HG03354 (cell line): ENCODE measurements at regions not wholly inside any gene's neighbourhood (a gene's known extent, or its start where the extent isn't known, plus 50 kb on each side); places are given as distances from the start of the nearest gene placed in this dataset.

Experiments
- ATAC-seq: cut with Tn5 transposase; IDR thresholded peaks from one replicate; pipeline ENCODE4 v1.9.1; 2021; ENCODE audit warnings: mild to moderate bottlenecking; ENCODE audit not compliant: unreplicated experiment, poor library complexity, severe bottlenecking

DNA sequence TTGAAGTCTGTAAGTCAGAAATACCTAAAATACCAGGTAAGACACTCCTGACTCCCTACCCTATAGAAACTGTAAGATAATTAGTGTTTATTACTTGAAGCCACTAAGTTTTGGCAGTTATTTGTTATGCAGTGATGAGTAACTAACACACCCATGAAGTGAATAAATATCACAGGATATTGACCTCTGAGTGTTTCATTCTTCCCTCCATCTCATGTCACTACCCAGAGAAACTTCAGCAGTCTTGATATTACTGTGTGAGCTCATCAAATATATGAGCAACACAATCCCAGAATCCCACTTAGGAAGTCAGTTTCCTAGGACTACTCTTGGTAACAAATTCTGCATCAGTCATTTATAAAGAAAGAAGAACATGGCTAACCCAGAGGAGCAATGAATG is 529.7 kb downstream of the FBXO15 start:
- ATAC-seq: no peak

DNA sequence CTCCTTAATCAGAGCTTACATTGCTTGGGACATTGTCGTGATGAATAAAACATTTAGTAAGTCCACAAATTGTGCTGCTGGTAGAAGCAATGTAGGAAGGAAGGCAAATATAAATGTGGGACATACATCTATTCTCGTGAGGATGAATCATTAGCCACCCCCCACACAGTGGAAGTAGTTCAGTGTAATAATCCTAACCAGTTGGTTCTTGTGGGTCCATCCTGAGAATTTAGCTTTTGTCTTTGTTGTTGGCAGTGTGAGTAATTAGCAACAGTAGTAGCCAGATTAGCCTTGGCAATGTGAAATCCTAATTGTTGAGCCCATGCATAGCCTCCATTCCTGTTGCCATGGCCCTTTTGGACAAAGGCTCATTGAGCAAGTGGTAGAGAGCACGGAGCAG is 532.1 kb downstream of the FBXO15 start:
- ATAC-seq: no peak

DNA sequence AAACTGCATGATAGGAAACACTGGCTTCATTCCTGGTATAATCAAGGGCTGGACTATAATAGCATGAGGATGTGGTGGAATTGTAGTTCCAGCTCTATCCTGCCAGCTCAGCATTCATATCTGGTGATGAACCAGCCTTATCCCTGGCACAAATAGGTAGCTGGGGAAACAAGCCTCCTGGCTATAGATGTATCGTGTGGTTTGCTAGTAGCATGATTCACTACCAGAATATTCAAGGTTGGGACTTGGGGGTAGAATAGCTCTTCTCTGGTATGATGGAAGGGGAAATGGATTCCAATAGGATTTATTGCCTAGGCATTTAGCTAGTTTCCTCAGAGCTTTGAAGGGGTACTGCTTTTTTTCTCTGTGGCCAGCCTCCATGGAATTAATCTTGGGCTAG is 532.8 kb downstream of the FBXO15 start:
- ATAC-seq: no peak

DNA sequence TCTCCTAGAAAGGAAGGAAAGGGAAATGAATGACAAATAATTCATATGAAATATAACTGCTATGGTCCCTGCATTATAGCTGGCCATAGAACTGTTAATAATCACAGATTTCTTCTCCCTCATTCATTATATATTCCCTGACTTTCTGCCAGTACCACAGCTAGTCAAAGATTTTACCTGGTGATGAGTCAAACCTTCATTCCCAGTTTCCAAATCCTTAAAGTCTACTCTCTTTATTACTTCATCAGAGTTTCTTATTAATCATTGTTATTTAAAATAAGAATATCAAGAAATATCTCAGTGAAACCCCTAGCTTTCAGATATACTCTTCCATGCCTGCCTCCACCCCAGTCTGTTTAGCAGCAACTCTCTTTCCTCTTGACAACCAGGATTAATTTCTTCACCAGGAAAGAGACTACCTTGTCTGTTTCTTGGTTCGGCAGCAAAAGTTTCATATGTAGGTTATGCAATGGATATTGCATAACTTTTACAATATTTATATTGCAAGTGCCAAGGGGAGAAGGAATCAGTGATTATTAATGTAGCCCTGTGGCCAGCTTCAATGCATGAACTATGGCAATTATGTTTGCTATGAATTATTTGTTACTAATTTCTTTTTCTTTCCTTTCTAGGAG is 533.8 kb downstream of the FBXO15 start:
- no peak for ATAC-seq

DNA sequence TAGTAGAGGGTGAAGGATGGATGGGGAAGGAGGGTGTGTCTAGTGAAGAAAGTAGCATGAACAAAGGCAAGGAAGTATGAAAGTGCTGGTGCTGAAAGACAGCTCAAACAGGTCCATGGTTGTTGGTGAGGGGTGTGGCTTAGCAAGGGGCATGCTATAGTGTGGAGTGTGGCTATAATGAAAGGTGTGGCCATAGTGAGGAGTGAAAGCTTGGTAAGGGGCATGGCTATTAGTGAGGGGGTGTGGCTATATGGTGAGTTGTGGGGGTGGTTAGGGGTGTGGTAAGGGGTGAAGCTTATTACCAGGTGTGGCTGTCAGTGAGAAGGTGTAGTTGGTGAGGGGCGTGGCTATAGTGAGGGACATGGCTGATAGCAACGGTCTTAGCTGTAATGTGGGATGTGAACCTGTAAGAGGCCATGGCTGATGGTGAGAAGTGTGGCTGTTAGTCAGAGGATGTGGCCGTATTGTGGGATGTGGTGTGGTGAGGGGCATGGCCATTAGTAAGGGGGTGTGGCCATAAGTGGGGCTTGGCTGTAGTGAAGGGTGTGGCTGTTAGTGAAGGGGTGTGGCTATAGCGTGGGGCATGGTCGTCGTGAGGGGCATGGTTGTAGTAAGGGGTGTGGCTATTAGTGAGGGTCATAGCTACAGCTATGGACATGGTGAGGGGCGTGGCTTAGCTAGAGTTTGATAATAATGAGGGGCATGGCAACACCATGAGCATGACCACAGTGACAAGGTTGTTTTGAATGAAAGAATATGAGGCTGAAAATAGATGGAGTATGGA is 549.6 kb downstream of the FBXO15 start:
- no peak for ATAC-seq

DNA sequence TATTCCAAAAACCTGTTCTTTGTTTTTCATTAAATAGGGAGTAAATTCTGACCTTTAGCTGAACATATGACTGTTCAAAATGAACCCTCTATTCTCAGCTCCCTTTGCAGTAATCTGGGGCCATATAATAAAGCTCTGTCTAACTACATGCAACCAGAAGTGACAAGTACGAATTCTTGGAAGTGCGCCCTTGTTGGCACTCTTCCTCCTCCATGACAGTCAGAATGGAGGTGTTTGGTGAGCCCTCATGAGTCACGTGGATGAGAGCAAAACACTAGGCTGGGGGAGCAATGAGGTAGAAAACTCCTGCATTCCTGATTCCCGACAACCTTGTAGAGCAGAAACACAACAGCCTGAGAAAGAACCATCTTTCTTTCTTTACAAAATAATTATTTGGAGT is 552.9 kb downstream of the FBXO15 start:
- ATAC-seq: no peak

DNA sequence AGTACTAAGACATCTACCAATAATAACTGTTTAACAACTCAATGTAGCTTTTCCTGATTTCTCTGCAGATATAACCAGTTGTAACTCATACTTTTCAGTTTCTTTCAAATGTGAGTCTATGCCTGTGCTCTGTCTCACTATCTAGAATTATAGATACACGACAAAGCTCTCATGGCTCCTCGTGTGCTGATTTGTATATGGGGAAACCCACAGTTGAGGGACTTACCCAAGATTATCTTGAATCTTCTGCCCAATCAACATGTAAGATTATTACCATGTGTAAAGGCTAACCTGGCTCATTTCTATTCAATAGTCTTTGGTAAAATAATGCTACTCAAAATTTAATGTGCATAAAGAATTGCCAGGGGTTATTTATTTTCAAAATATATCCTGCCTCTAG is 554.4 kb downstream of the FBXO15 start:
- ATAC-seq: no peak

DNA sequence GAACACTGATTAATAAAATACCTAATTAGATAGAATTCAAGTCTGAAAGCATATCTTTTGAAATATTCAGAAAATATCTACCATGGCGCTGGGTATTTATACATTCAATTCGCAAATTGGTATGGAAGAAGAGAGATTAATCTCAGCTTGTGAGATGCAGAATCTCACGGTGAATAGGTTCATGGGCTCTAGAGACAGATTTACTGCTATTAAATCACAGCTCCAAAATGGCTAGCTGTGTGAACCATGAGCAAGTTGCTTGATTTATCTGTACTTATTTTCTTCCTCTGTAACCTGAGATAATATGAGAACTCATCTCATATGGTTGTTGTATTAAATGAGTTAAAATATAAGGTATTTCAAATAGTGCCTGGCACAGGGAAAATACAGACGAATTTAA is 556.7 kb downstream of the FBXO15 start:
- no peak for ATAC-seq

DNA sequence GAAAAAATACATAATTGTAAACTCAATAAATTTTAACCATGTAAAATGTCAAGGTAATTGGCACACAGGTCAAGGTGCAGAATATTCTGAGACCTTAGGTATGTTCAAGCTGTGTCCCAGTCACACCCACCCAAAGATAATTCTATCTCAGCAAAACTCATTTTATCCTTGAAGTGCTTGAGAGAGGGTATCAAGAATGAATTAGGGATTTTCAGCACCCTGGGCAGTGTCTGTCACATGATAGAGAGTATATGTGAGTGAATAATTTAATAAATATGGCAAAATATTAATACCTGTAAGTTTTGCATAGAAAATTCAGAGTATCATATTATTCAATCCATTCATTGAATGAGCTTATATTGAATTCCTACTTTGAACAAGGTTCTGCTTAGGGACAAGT is 567.9 kb downstream of the FBXO15 start:
- ATAC-seq: no peak

DNA sequence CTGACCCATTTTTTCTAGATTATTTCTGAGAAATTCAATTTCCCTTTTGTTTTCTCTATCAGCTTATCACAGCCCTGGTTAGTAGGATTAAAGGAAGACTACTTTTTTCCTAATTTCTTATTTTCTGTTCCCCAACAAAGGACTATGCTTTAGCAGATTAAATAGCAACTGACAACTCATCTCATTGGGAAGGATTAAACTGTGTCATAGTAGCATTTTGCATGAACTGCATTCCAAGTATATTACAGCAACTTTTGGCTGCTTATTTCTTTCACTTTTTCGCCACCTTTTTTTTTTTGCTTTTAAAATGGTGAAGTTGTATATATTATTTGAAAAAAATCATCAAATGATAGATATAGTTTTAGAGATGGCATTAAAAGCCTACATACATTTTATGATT is 570.3 kb downstream of the FBXO15 start:
- no peak for ATAC-seq

DNA sequence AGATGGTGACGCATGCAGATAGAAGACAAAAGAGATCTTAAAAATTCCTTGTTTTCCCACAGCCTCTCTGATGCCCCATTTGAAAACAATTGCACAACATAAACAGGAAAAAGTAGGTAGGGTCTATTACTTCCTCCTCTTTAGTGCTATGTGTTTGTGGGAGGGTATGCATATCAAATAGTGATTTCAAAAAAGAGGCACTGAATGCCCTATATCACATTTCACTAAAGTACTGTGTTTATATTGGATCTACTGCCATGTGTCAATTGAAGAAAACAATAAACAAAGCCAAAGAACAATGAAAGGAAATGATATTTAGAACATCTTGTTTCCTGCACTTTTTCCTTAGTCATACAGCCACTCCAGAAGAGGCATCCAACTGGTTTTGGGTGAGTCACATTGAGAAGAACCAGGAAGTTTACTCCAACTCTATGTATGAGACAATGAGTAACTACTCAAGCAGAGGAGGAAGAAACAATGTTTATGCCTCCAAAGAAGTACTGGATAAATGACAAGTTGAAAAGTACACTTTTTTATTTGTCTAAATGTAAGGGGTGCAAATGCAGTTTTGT is 583.6 kb downstream of the FBXO15 start:
- no peak for ATAC-seq

DNA sequence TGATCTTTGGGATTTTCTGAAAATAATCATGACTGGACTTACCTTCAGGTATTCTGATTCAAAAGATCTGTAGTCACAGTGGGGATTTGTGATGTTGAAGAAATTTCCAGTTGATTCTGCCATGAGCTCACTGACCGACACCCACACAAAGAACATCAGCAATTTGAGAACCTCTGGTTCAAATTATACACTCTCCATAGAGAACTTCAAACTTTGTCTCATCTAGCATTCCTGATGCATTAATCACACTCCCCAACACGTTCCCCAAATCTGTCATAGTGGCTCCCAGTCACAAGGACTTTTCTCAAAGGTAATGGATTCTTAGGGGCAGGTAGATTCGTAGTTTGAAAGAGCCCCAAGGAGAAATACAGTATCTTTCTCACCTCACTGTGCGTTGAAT is 584.3 kb downstream of the FBXO15 start:
- ATAC-seq: no peak

DNA sequence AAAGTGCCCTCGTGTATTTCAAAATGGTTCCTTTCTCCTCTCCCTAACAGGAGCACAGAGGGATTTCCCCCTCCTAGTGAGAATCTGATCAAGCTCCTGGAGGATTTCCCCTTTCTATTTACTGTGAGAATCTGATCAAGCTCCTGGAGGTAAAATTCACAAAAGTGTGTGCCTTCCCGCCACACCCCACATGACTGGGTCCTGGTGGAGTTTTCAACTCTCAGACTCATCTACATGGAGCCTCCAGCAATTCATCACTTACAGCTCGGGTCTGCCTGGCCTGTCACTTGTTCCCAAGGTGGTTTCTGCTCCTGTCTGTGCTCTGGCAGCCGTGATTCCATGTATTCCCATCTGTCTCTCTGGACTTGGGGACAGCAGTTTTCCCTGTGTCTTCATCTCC is 590.7 kb downstream of the FBXO15 start:
- ATAC-seq: no peak

DNA sequence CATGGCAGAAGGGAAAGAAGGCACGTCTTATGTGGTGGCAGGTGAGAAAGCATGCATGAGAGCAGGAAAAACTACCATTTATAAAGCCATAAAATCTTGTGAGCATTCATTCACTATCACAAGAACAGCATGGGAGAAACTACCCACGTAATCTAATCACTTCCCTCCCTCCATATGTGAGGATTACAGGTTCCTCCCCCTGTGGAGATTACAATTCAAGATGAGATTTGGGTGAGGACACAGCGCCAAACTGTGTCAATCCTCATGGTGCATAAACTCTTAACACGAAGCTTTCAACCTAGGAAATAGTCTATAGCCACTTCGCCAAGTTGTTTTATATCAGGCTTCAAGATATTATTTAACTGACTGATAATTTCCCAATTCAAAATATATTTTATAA is 595.5 kb downstream of the FBXO15 start:
- ATAC-seq: no peak

DNA sequence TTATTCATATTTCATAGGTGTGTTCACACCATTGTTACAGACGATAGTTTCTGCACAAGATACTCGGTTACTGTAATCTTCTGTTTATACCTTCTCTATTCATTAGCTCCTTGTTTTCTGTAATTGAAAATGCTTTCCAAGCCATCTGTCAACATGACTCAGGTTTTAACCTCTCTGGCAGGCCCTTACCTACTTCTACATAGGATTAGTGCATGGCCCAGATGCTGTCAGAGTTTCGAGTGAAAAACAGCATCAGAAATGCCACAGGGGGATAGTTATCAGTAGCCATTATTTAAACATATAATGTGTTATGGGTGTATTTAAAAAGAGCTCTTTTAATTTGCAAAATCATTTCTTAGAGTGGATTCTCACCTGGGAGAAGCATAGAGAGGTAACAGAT is 596.4 kb downstream of the FBXO15 start:
- ATAC-seq: no peak

DNA sequence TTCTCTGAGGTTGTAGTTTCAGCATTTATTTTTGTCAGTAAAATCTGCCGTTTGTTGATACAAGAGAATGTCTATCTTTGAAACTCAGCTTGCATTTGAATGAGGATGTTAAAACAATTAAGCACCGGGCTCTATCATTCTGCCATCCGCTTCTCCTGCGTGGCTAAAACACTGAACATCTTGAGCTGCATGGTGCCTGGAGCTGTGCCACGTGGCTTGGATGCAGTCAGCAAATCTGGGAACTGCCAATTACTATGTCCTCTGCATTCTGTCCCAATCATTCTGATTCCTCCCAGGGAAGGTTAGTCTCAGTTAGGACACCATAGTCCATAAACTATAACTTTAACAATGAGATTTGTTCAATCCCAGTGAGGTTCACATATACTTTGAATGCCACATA is 598.4 kb downstream of the FBXO15 start:
- ATAC-seq: no peak

DNA sequence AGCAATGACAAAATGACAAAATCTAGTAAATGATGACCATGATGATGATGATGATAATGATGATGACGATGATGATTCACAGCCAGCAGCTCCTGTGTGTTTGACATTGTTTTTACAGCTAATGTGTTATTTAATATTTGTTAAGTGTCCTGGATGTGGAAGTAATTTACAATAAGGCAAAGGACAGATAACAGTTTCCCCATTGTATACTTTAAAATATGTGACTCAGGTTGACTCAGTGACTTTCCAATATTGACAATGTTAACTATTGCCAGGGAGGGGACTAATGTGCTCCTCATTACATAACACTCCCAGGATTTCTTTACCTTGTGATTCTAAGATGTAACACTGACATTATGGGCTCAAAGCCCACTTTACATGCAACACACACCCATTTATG is 602.2 kb downstream of the FBXO15 start:
- ATAC-seq: no peak

DNA sequence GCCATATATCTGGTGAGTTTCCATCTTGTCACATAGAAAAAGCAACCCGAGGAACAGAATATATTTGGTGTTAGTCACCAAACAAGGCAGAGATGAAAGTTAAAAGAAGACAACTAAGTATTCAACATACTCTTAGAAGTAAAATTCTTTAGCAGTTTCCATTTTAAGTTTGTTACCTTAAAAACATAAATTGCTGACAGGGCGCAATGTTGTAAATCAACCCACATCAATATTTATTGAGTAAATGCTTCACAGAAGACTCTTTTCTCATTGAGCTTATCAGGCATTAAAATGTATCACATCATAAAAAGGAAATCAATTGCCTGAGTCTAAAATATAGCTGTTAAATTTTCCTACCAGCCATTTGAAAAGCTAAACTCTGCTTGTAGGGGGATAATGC is 603.0 kb downstream of the FBXO15 start:
- no peak for ATAC-seq

DNA sequence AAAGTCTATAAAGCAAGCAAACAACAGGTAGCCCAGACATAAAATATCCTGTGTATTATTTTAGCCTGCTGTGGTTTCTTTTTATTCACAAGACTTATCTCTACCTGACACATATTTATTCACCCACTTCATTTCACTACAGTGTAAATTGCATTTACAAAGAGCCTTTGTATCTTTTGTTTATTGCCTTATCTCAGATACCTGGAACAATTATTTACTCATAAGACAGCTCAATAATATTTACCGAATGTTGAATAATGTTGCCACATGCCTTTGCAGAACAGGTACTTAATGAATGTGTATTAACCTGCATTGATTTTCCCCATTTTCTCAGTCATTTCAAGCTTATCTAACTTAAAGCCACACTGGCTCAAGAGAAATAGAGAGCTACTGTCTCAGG is 603.6 kb downstream of the FBXO15 start:
- ATAC-seq: no peak

DNA sequence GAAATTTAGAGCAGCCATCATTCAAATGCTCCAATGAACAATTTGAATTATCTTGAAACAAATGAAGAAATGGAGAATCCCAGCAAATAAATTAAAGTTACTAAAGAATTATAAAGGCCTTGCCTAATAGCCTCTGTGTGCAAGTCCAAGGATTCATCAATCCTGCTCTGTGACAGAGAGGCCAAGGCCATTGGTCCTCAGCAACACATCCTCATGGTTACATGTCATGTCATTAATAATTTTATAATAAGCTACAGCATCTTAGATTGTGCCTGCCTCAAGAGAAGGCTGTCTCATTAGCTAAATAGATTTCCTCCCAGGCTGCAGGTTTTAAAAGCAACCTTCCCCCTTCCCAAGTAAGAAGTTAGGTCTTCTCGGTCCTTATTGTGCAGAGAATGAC is 611.6 kb downstream of the FBXO15 start:
- ATAC-seq: no peak

DNA sequence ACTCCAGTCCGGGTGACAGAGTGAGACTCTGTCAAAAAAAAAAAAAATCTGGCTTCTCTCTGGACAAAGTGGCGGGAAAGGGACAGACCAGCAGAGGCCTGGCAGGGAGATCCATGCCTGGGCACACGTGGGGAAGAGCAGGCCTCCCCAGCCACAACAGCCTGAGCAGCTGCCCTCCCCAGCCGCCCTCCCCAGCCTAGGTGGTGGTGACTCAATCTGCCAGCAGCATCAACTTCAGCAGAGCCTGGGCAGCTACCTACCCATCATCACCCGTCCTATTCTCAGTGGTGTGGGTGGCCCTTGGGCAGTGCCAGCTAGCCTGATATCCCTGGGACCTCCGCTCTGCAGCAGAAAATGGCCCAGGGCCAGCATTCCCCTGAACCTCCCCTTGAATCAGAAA is 612.4 kb downstream of the FBXO15 start:
- no peak for ATAC-seq
